Central memory CD8-positive, alpha-beta T cell (primary cell): ENCODE measurements at regions not wholly inside any gene's neighbourhood (a gene's known extent, or its start where the extent isn't known, plus 50 kb on each side); places are given as distances from the start of the nearest gene placed in this dataset.
"Not testable (repeated sequence)": the region's sequence is repeated elsewhere in the genome, so short reads cannot be mapped to it uniquely, and the experiment has no call there.

ENCODE experiments used
- ATAC-seq: fragments of 150-1000 bp; cut with Tn5 transposase; replicated peaks from 2 replicates; pipeline ENCODE4 v1.10.0; 2022; ENCODE audit warnings: mild to moderate bottlenecking, moderate FRiP score, moderate number of reproducible peaks; ENCODE audit not compliant: poor library complexity, severe bottlenecking; ENCODE audit errors: extremely low read depth
- DNase-seq, 2 donors: peaks; one replicate each; pipeline ENCODE4 v3.0.0; 2021; ENCODE audit warnings: low spot score in 2 of 2
- H3K27ac Mint-ChIP-seq: one replicate; pipeline ENCODE4 v1.8.0; 2022; ENCODE audit warnings: low read depth, mild to moderate bottlenecking, moderate library complexity, mixed read lengths
- H3K27me3 Mint-ChIP-seq: one replicate; pipeline ENCODE4 v1.8.0; 2022; ENCODE audit warnings: mixed read lengths
- H3K36me3 Mint-ChIP-seq: one replicate; pipeline ENCODE4 v1.8.0; 2022; ENCODE audit warnings: mild to moderate bottlenecking, moderate library complexity, mixed read lengths; ENCODE audit not compliant: insufficient read depth
- H3K4me1 Mint-ChIP-seq: one replicate; pipeline ENCODE4 v1.8.0; 2022; ENCODE audit warnings: mixed read lengths
- H3K4me3 Mint-ChIP-seq: one replicate; pipeline ENCODE4 v1.8.0; 2022; ENCODE audit warnings: mild to moderate bottlenecking, moderate library complexity, mixed read lengths
- H3K9me3 Mint-ChIP-seq: one replicate; pipeline ENCODE4 v1.8.0; 2022; ENCODE audit warnings: mixed read lengths

GRCh38 chr6:119962505-119962904 is 612.9 kb upstream of the MAN1A1 start:
- DNase-seq (no peak), ATAC-seq (no peak)
- Mint-ChIP-seq H3K4me1 (no peaks in the 10 kb centered on the region), H3K36me3 (no peaks in the 10 kb centered on the region), H3K4me3 (no peak overlapping the region), H3K9me3 (no peaks in the 10 kb centered on the region), H3K27ac (no peak overlapping the region), H3K27me3 (peaks cover 9% of the 10 kb centered on the region)

GRCh38 chr6:119961450-119961849 is 611.9 kb upstream of the MAN1A1 start:
- Mint-ChIP-seq H3K4me3 (no peak overlapping the region), H3K36me3 (no peaks in the 10 kb centered on the region), H3K27me3 (peaks cover 9% of the 10 kb centered on the region), H3K27ac (no peak overlapping the region), H3K9me3 (no peaks in the 10 kb centered on the region), H3K4me1 (no peaks in the 10 kb centered on the region)
- no peak for DNase-seq
- ATAC-seq: no peak

- no peaks in the 10 kb centered on the region for H3K27me3 Mint-ChIP-seq
- no peaks in the 10 kb centered on the region for H3K36me3 Mint-ChIP-seq
- H3K9me3 Mint-ChIP-seq: no peaks in the 10 kb centered on the region
- no peak overlapping the region for H3K4me3 Mint-ChIP-seq
- no peak for DNase-seq
- ATAC-seq: no peak
- no peak overlapping the region for H3K27ac Mint-ChIP-seq
- H3K4me1 Mint-ChIP-seq: no peaks in the 10 kb centered on the region
Measured at GRCh38 chr6:119960456-119960855, 610.9 kb upstream of the MAN1A1 start.

- ATAC-seq (no peak), DNase-seq (no peak)
- Mint-ChIP-seq H3K36me3 (no peaks in the 10 kb centered on the region), H3K9me3 (no peaks in the 10 kb centered on the region), H3K27me3 (no peaks in the 10 kb centered on the region), H3K4me1 (no peaks in the 10 kb centered on the region), H3K27ac (no peak overlapping the region), H3K4me3 (no peak overlapping the region)
Measured at GRCh38 chr6:119960036-119960435, 610.5 kb upstream of the MAN1A1 start.

- H3K27me3 Mint-ChIP-seq: no peaks in the 10 kb centered on the region
- DNase-seq: no peak
- no peaks in the 10 kb centered on the region for H3K4me1 Mint-ChIP-seq
- H3K9me3 Mint-ChIP-seq: peaks cover 4% of the 10 kb centered on the region
- no peaks in the 10 kb centered on the region for H3K36me3 Mint-ChIP-seq
- H3K27ac Mint-ChIP-seq: no peak overlapping the region
- ATAC-seq: no peak
- H3K4me3 Mint-ChIP-seq: no peak overlapping the region
Measured at GRCh38 chr6:119957195-119957594, 607.6 kb upstream of the MAN1A1 start.

GRCh38 chr6:119952696-119953095 is 603.1 kb upstream of the MAN1A1 start:
- Mint-ChIP-seq H3K27me3 (no peaks in the 10 kb centered on the region), H3K36me3 (no peaks in the 10 kb centered on the region), H3K4me1 (no peaks in the 10 kb centered on the region), H3K4me3 (no peak overlapping the region), H3K9me3 (peaks cover 4% of the 10 kb centered on the region), H3K27ac (no peak overlapping the region)
- DNase-seq (no peak), ATAC-seq (no peak)

GRCh38 chr6:119950681-119951080 is 601.1 kb upstream of the MAN1A1 start:
- Mint-ChIP-seq H3K9me3 (peaks cover 4% of the 10 kb centered on the region), H3K36me3 (no peaks in the 10 kb centered on the region), H3K27ac (no peak overlapping the region), H3K4me1 (no peaks in the 10 kb centered on the region), H3K27me3 (no peaks in the 10 kb centered on the region), H3K4me3 (no peak overlapping the region)
- no peak for ATAC-seq
- DNase-seq: no peak

GRCh38 chr6:119942078-119942752 is 592.7 kb upstream of the MAN1A1 start:
- DNase-seq: no peak
- H3K27me3 Mint-ChIP-seq: no peaks in the 10 kb centered on the region
- H3K4me1 Mint-ChIP-seq: no peaks in the 10 kb centered on the region
- H3K4me3 Mint-ChIP-seq: no peak overlapping the region
- H3K27ac Mint-ChIP-seq: no peak overlapping the region
- H3K36me3 Mint-ChIP-seq: no peaks in the 10 kb centered on the region
- no peaks in the 10 kb centered on the region for H3K9me3 Mint-ChIP-seq
- ATAC-seq: no peak

- Mint-ChIP-seq H3K27me3 (no peaks in the 10 kb centered on the region), H3K4me3 (no peak overlapping the region), H3K4me1 (no peaks in the 10 kb centered on the region), H3K36me3 (no peaks in the 10 kb centered on the region), H3K27ac (no peak overlapping the region), H3K9me3 (no peaks in the 10 kb centered on the region)
- DNase-seq: no peak
- ATAC-seq: no peak
Measured at GRCh38 chr6:119938752-119939151, 589.2 kb upstream of the MAN1A1 start.

- Mint-ChIP-seq H3K4me1 (no peaks in the 10 kb centered on the region), H3K4me3 (no peak overlapping the region), H3K9me3 (no peaks in the 10 kb centered on the region), H3K27me3 (no peaks in the 10 kb centered on the region), H3K36me3 (no peaks in the 10 kb centered on the region), H3K27ac (no peak overlapping the region)
- DNase-seq (no peak), ATAC-seq (no peak)
Measured at GRCh38 chr6:119934816-119935215, 585.3 kb upstream of the MAN1A1 start.

- no peaks in the 10 kb centered on the region for H3K4me1 Mint-ChIP-seq
- DNase-seq: no peak
- peaks cover 21% of the 10 kb centered on the region for H3K9me3 Mint-ChIP-seq
- H3K27me3 Mint-ChIP-seq: no peaks in the 10 kb centered on the region
- peaks cover 3% of the 10 kb centered on the region for H3K36me3 Mint-ChIP-seq
- no peak for ATAC-seq
- H3K27ac Mint-ChIP-seq: no peak overlapping the region
- H3K4me3 Mint-ChIP-seq: no peak overlapping the region
Measured at GRCh38 chr6:119929121-119929520, 579.6 kb upstream of the MAN1A1 start.

- not testable (repeated sequence) for DNase-seq, ATAC-seq, H3K4me3 Mint-ChIP-seq, H3K4me1 Mint-ChIP-seq, H3K27me3 Mint-ChIP-seq, H3K36me3 Mint-ChIP-seq, H3K27ac Mint-ChIP-seq
- peaks cover 44% of the 10 kb centered on the region for H3K9me3 Mint-ChIP-seq
Measured at GRCh38 chr6:119924888-119925287, 575.3 kb upstream of the MAN1A1 start.

- ATAC-seq (no peak), DNase-seq (no peak)
- peaks cover 3% of the 10 kb centered on the region for H3K36me3 Mint-ChIP-seq
- H3K4me1 Mint-ChIP-seq: no peaks in the 10 kb centered on the region
- H3K9me3 Mint-ChIP-seq: peaks cover 44% of the 10 kb centered on the region
- H3K4me3 Mint-ChIP-seq: no peak overlapping the region
- H3K27me3 Mint-ChIP-seq: no peaks in the 10 kb centered on the region
- no peak overlapping the region for H3K27ac Mint-ChIP-seq
Measured at GRCh38 chr6:119922814-119923213, 573.3 kb upstream of the MAN1A1 start.
